ENCODE measurements at regions not wholly inside any gene's neighbourhood (a gene's known extent, or its start where the extent isn't known, plus 50 kb on each side); places are given as distances from the start of the nearest gene placed in this dataset.

- DNase-seq (ENCODE audit: low read depth in 2 of 2), result no peak
Measured at GRCh38 chr2:155689791-155690190, 642.7 kb downstream of the NR4A2 start.

- no peak for DNase-seq (ENCODE audit: low read depth in 2 of 2)
Measured at GRCh38 chr2:155687181-155687580, 645.3 kb downstream of the NR4A2 start.

- no peak for DNase-seq (ENCODE audit: low read depth in 2 of 2)
Measured at GRCh38 chr2:155679647-155680046, 652.9 kb downstream of the NR4A2 start.

GRCh38 chr2:155675920-155676319, 656.6 kb downstream of the NR4A2 start:
- DNase-seq (ENCODE audit: low read depth in 2 of 2), result no peak

GRCh38 chr2:155665704-155666103, 666.8 kb downstream of the NR4A2 start:
- no peak for DNase-seq (ENCODE audit: low read depth in 2 of 2)

GRCh38 chr2:155663265-155663664, 669.3 kb downstream of the NR4A2 start:
- DNase-seq (ENCODE audit: low read depth in 2 of 2), result no peak

GRCh38 chr2:155662224-155662623, 670.3 kb downstream of the NR4A2 start:
- no peak for DNase-seq (ENCODE audit: low read depth in 2 of 2)

GRCh38 chr2:155653176-155653575, 679.3 kb downstream of the NR4A2 start:
- DNase-seq (ENCODE audit: low read depth in 2 of 2), result no peak

- no peak for DNase-seq (ENCODE audit: low read depth in 2 of 2)
Measured at GRCh38 chr2:155651851-155652250, 680.7 kb downstream of the NR4A2 start.

GRCh38 chr2:155645791-155646190, 686.7 kb downstream of the NR4A2 start:
- DNase-seq (ENCODE audit: low read depth in 2 of 2), result no peak

GRCh38 chr2:155643056-155643775, 689.3 kb downstream of the NR4A2 start:
- DNase-seq (ENCODE audit: low read depth in 2 of 2), result no peak

GRCh38 chr2:155633887-155634570, 698.5 kb downstream of the NR4A2 start:
- DNase-seq (ENCODE audit: low read depth in 2 of 2), result no peak

- no peak for DNase-seq (ENCODE audit: low read depth in 2 of 2)
Measured at GRCh38 chr2:155633060-155633839, 699.3 kb downstream of the NR4A2 start.

- DNase-seq (ENCODE audit: low read depth in 2 of 2), result no peak
Measured at GRCh38 chr2:155630760-155631159, 701.8 kb downstream of the NR4A2 start.

- no peak for DNase-seq (ENCODE audit: low read depth in 2 of 2)
Measured at GRCh38 chr2:155622443-155622842, 710.1 kb downstream of the NR4A2 start.

- no peak for DNase-seq (ENCODE audit: low read depth in 2 of 2)
Measured at GRCh38 chr2:155600914-155601760, 731.4 kb downstream of the NR4A2 start.

GRCh38 chr2:155600296-155600695, 732.2 kb downstream of the NR4A2 start:
- no peak for DNase-seq (ENCODE audit: low read depth in 2 of 2)

- DNase-seq (ENCODE audit: low read depth in 2 of 2), result no peak
Measured at GRCh38 chr2:155599834-155600233, 732.7 kb downstream of the NR4A2 start.

- DNase-seq (ENCODE audit: low read depth in 2 of 2), result no peak
Measured at GRCh38 chr2:155583674-155584195, 748.8 kb downstream of the NR4A2 start.

- no peak for DNase-seq (ENCODE audit: low read depth in 2 of 2)
Measured at GRCh38 chr2:155574941-155575340, 757.6 kb downstream of the NR4A2 start.

- DNase-seq (ENCODE audit: low read depth in 2 of 2), result no peak
Measured at GRCh38 chr2:155547571-155547970, 785.0 kb downstream of the NR4A2 start.
